PC-3 (cell line): ENCODE measurements at regions not wholly inside any gene's neighbourhood (a gene's known extent, or its start where the extent isn't known, plus 50 kb on each side); places are given as distances from the start of the nearest gene placed in this dataset.

ENCODE experiments used
- ATAC-seq: fragments of 200-7000 bp; cut with Tn5 transposase; 2 replicates; pipeline ENCODE4 v1.9.1; 2020; ENCODE audit warnings: mild to moderate bottlenecking, moderate library complexity
- BruUV-seq: library from RNA; stranded (reverse); fragments of 400-500 nt; replicated peaks from 2 replicates; lab custom pipeline; 2021; lab: Mats Ljungman, UMichigan
- CTCF ChIA-PET: fragments of 300-600 bp; sonication (Branson Sonifier 250); formaldehyde crosslinking; loops from one replicate; lab custom pipeline; 2022; ENCODE audit warnings: antibody characterized with exemption; lab: Charles Lee
- POLR2A ChIA-PET: fragments of 300-600 bp; sonication (Branson Sonifier 250); formaldehyde crosslinking; loops from one replicate; lab custom pipeline; 2022; ENCODE audit warnings: antibody characterized with exemption; ENCODE audit not compliant: unreplicated experiment; lab: Charles Lee
- DNase-seq: peaks from one replicate; pipeline ENCODE4 v3.0.0-alpha.2; 2015
- H2AFZ ChIP-seq: fragments of 300-600 bp; sonication (generic); 2 replicates; pipeline ENCODE4 v1.6.0; 2016; ENCODE audit warnings: antibody characterized with exemption, low read length
- H3F3A ChIP-seq: fragments of 300-600 bp; sonication (generic); one replicate; pipeline ENCODE4 v1.6.0; 2017; ENCODE audit warnings: antibody characterized with exemption, low read length, control low read depth, mild to moderate bottlenecking; ENCODE audit not compliant: unreplicated experiment
- H3K27ac ChIP-seq: fragments of 300-600 bp; sonication (generic); 2 replicates; pipeline ENCODE4 v1.5.1; 2016; ENCODE audit warnings: mild to moderate bottlenecking, low read length
- H3K27me3 ChIP-seq: fragments of 300-600 bp; sonication (generic); 2 replicates; pipeline ENCODE4 v1.6.1; 2016; ENCODE audit warnings: low read length, mixed read lengths
- H3K36me3 ChIP-seq: fragments of 300-600 bp; sonication (generic); 2 replicates; pipeline ENCODE4 v1.6.1; 2016; ENCODE audit warnings: low read depth, mixed run types, low read length, mixed read lengths
- H3K4me1 ChIP-seq: fragments of 300-600 bp; sonication (generic); 2 replicates; pipeline ENCODE4 v1.5.1; 2016; ENCODE audit warnings: low read length; ENCODE audit not compliant: insufficient read depth
- H3K4me2 ChIP-seq: fragments of 300-600 bp; sonication (generic); 2 replicates; pipeline ENCODE4 v1.6.0; 2016; ENCODE audit warnings: low read length
- H3K4me3 ChIP-seq: fragments of 300-600 bp; sonication (generic); 2 replicates; pipeline ENCODE4 v1.5.1; 2016; ENCODE audit warnings: mild to moderate bottlenecking, low read length, mixed read lengths
- H3K79me2 ChIP-seq: fragments of 300-600 bp; sonication (generic); 2 replicates; pipeline ENCODE4 v1.6.1; 2017; ENCODE audit warnings: low read length, mixed read lengths
- H3K9ac ChIP-seq: fragments of 300-600 bp; sonication (generic); 2 replicates; pipeline ENCODE4 v1.6.0; 2016; ENCODE audit warnings: mild to moderate bottlenecking, low read length
- H3K9me2 ChIP-seq: fragments of 300-600 bp; sonication (generic); replicated peaks from 2 replicates; pipeline ENCODE4 v1.6.1; 2016; ENCODE audit warnings: mixed run types, low read length, mixed read lengths
- H3K9me3 ChIP-seq: fragments of 300-600 bp; sonication (generic); 2 replicates; pipeline ENCODE4 v1.6.1; 2016; ENCODE audit warnings: low read length, mixed read lengths
- H4K20me1 ChIP-seq: fragments of 300-600 bp; sonication (generic); 2 replicates; pipeline ENCODE4 v1.6.1; 2016; ENCODE audit warnings: low read length, mixed read lengths
- CTCF ChIP-seq: fragments of 300-600 bp; sonication (generic); conservative IDR thresholded peaks from 2 replicates; pipeline ENCODE4 v1.5.1; 2017; ENCODE audit warnings: antibody characterized with exemption, low read depth, mild to moderate bottlenecking, low read length
- EZH2 ChIP-seq: fragments of 300-600 bp; sonication (generic); IDR thresholded peaks from one replicate; pipeline ENCODE4 v1.6.1; 2017; ENCODE audit warnings: antibody characterized with exemption, mild to moderate bottlenecking, low read length; ENCODE audit not compliant: unreplicated experiment
- EZH2phosphoT487 ChIP-seq: fragments of 300-600 bp; sonication (generic); IDR thresholded peaks from 2 replicates; pipeline ENCODE4 v1.6.1; 2018; ENCODE audit warnings: mild to moderate bottlenecking, antibody characterized with exemption, low read length, borderline replicate concordance
- intact Hi-C: fragments of 100-400 bp; cut with micrococcal nuclease; formaldehyde crosslinking; loops from 2 replicates; pipeline ENCODE4 v1.9.0; 2023

- Histone ChIP-seq H3K36me3 (no peaks in the 10 kb centered on the region), H4K20me1 (no peaks in the 10 kb centered on the region), H3K4me3 (no peak overlapping the region), H3K4me2 (no peak overlapping the region), H3K79me2 (no peaks in the 10 kb centered on the region), H3K9me2 (no peaks in the 10 kb centered on the region), H3F3A (no peaks in the 10 kb centered on the region), H3K27ac (no peak overlapping the region), H3K9me3 (no peaks in the 10 kb centered on the region), H2AFZ (no peak overlapping the region), H3K27me3 (no peaks in the 10 kb centered on the region), H3K9ac (no peak overlapping the region), H3K4me1 (no peaks in the 10 kb centered on the region)
- TF ChIP-seq EZH2 (no peak), EZH2phosphoT487 (no peak), CTCF (no peak)
- no TSS peak for BruUV-seq
- DNase-seq (no peak), ATAC-seq (no peak)
- intact Hi-C loops: no loop called here
- ChIA-PET CTCF (no interaction called here), POLR2A (no interaction called here)
These were observed 384.3 kb downstream of the GPM6A start for GRCh38 chr4:175427751-175428150.

- BruUV-seq: no TSS peak
- ChIA-PET POLR2A (no interaction called here), CTCF (no interaction called here)
- no peak overlapping the region for H2AFZ ChIP-seq
- no peaks in the 10 kb centered on the region for H3K9me3 ChIP-seq
- no peaks in the 10 kb centered on the region for H3F3A ChIP-seq
- H3K4me3 ChIP-seq: no peak overlapping the region
- H3K9ac ChIP-seq: no peak overlapping the region
- intact Hi-C loops: loop anchor here (5.0 kb wide), 1 partner anchor 234 kb away; no protein-coding TSS in a partner anchor
- no peaks in the 10 kb centered on the region for H3K79me2 ChIP-seq
- no peaks in the 10 kb centered on the region for H3K4me1 ChIP-seq
- DNase-seq (no peak), ATAC-seq (no peak)
- no peaks in the 10 kb centered on the region for H3K9me2 ChIP-seq
- H3K4me2 ChIP-seq: no peak overlapping the region
- TF ChIP-seq EZH2 (no peak), EZH2phosphoT487 (no peak), CTCF (no peak)
- no peak overlapping the region for H3K27ac ChIP-seq
- H4K20me1 ChIP-seq: no peaks in the 10 kb centered on the region
- H3K27me3 ChIP-seq: no peaks in the 10 kb centered on the region
- H3K36me3 ChIP-seq: no peaks in the 10 kb centered on the region
These were observed 380.4 kb downstream of the GPM6A start for GRCh38 chr4:175431694-175432093.

GRCh38 chr4:175435381-175435783 lies 376.7 kb downstream of the GPM6A start:
- DNase-seq: no peak
- CTCF ChIA-PET: no interaction called here
- Histone ChIP-seq H4K20me1 (no peaks in the 10 kb centered on the region), H3F3A (no peaks in the 10 kb centered on the region), H2AFZ (no peak overlapping the region), H3K27ac (no peak overlapping the region), H3K36me3 (no peaks in the 10 kb centered on the region), H3K4me1 (no peaks in the 10 kb centered on the region), H3K79me2 (no peaks in the 10 kb centered on the region), H3K4me2 (no peak overlapping the region), H3K4me3 (no peak overlapping the region), H3K9me2 (no peaks in the 10 kb centered on the region), H3K9me3 (no peaks in the 10 kb centered on the region), H3K9ac (no peak overlapping the region), H3K27me3 (no peaks in the 10 kb centered on the region)
- no peak for ATAC-seq
- no TSS peak for BruUV-seq
- POLR2A ChIA-PET: interaction anchor here (0.5 kb wide), 1 partner anchor 13 kb away, joined by 5 read pairs; no protein-coding TSS in a partner anchor
- intact Hi-C loops: no loop called here
- TF ChIP-seq EZH2phosphoT487: no peak
- TF ChIP-seq EZH2: no peak
- TF ChIP-seq CTCF: no peak
